ENCODE measurements at regions not wholly inside any gene's neighbourhood (a gene's known extent, or its start where the extent isn't known, plus 50 kb on each side); places are given as distances from the start of the nearest gene placed in this dataset.
A peak's percentile ranks its signal among the peaks of the same experiment; 100 is the strongest.

DNA sequence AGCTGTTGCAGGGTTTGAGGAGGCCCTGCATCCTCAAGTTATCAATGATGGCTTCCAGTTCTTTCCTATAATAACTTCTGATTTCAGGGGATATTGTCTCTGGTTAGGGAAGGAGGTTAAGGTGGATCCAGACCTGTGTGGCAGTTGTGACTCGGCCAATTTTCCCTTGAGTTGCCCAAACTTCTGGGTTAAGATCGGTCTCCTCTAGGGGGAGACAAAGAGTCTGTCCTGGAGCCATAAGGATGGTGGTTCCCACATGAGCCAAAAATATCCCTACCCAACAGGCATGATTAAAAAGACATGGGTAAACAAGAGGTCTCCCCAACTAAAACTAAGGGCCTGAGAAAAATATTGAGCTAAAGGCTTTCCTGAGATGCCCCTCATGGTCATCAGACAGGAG is 227.5 kb upstream of the MDFIC2 start:
- CTCF ChIA-PET = no interaction called here
- Histone ChIP-seq H3K4me3 (ENCODE audit: low read depth, low read length, poor library complexity, severe bottlenecking) (no peak overlapping the region), H3K36me3 (ENCODE audit: insufficient read depth, low read length, poor library complexity, severe bottlenecking) (no peaks in the 10 kb centered on the region), H3K27ac (ENCODE audit: low read depth, low read length, poor library complexity, severe bottlenecking) (no peak overlapping the region), H3K9me3 (ENCODE audit: low read depth, low read length, poor library complexity, severe bottlenecking) (no peaks in the 10 kb centered on the region), H3K27me3 (replicated peaks; ENCODE audit: insufficient read depth, low read depth, low read length, poor library complexity) (no peaks in the 10 kb centered on the region), H3K4me1 (ENCODE audit: insufficient read depth, low read length, poor library complexity, severe bottlenecking) (no peaks in the 10 kb centered on the region)
- POLR2A ChIA-PET (ENCODE audit: low non-redundant PET) = no interaction called here
- no peak for TF ChIP-seq EZH2 (IDR thresholded peaks at IDR 0.05; ENCODE audit: borderline replicate concordance, low read depth, low read length, poor library complexity, severe bottlenecking)
- TF ChIP-seq, protein P1, sequence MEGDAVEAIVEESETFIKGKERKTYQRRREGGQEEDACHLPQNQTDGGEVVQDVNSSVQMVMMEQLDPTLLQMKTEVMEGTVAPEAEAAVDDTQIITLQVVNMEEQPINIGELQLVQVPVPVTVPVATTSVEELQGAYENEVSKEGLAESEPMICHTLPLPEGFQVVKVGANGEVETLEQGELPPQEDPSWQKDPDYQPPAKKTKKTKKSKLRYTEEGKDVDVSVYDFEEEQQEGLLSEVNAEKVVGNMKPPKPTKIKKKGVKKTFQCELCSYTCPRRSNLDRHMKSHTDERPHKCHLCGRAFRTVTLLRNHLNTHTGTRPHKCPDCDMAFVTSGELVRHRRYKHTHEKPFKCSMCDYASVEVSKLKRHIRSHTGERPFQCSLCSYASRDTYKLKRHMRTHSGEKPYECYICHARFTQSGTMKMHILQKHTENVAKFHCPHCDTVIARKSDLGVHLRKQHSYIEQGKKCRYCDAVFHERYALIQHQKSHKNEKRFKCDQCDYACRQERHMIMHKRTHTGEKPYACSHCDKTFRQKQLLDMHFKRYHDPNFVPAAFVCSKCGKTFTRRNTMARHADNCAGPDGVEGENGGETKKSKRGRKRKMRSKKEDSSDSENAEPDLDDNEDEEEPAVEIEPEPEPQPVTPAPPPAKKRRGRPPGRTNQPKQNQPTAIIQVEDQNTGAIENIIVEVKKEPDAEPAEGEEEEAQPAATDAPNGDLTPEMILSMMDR (conservative IDR thresholded peaks at IDR 0.05; ENCODE audit: low read depth, low read length) = peak; percentile 39; the same call in 1 of the 2 replicates
- intact Hi-C loops (cut with micrococcal nuclease; ENCODE audit: unreplicated experiment) = loop anchor here (10.0 kb wide), 2 partner anchors 665 to 1115 kb away; no protein-coding TSS in a partner anchor
- no TSS peak for BruUV-seq (replicated peaks)
- peak; percentile 8 for DNase-seq (ENCODE audit: low spot score)

DNA sequence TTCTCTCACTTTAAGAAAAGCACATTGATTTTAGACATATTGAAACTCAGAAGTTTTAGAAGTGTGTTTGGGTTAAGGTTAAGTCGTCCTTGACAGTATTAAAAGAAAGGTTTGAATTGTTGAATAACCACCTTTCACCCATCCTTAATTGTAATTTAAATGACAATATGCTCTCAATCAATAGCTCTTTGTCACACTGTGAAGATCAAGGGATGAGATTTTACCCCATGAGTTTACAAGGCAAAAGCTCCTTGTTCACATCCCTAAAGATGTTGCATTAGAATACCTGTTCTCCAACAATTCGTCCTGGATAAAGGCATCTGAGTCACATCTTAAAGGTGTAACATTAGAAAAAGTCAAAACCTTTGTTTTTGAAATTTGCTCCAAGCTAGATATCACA is 220.4 kb upstream of the MDFIC2 start:
- ChIA-PET POLR2A (ENCODE audit: low non-redundant PET) (no interaction called here), CTCF (no interaction called here)
- no peak for TF ChIP-seq EZH2 (IDR thresholded peaks at IDR 0.05; ENCODE audit: borderline replicate concordance, low read depth, low read length, poor library complexity, severe bottlenecking)
- TF ChIP-seq, protein P1 (conservative IDR thresholded peaks at IDR 0.05; ENCODE audit: low read depth, low read length) = no peak
- Histone ChIP-seq H3K4me3 (ENCODE audit: low read depth, low read length, poor library complexity, severe bottlenecking) (no peak overlapping the region), H3K27me3 (replicated peaks; ENCODE audit: insufficient read depth, low read depth, low read length, poor library complexity) (no peaks in the 10 kb centered on the region), H3K4me1 (ENCODE audit: insufficient read depth, low read length, poor library complexity, severe bottlenecking) (no peaks in the 10 kb centered on the region), H3K36me3 (ENCODE audit: insufficient read depth, low read length, poor library complexity, severe bottlenecking) (no peaks in the 10 kb centered on the region), H3K9me3 (ENCODE audit: low read depth, low read length, poor library complexity, severe bottlenecking) (no peaks in the 10 kb centered on the region), H3K27ac (ENCODE audit: low read depth, low read length, poor library complexity, severe bottlenecking) (no peak overlapping the region)
- no TSS peak for BruUV-seq (replicated peaks)
- intact Hi-C loops (cut with micrococcal nuclease; ENCODE audit: unreplicated experiment) = loop anchor here (10.0 kb wide), 1 partner anchor 672 kb away; no protein-coding TSS in a partner anchor
- DNase-seq (ENCODE audit: low spot score) = no peak

DNA sequence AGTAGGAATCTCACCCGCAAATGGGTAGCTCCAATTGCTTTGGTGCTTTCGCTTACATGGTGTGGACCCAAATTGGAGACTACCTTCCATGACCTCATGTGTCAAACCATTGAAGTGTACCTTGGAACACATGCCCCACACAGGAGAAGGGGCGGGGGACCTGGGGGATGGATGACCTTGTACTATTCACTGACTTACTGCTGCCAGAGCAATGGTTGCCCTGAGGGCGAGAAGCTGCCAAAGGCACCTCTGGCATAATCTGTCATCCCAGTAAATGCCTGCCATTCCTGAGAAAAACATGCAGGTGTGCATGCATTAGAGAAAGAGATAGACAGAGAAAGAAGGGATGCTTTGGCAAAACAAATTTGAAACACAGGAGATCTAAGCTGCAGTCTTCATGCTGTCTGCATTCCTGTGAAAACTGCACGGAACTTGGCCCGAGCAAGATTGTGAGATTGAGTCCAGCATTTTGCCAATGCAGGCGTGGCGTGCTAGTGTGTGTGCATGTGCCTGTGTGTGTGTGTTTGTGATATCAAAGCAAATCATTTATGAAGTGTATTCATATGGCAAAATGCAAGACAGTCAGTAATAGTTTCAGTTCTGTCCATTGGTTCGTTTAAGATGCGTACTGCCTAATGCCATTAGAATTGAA is 219.5 kb upstream of the MDFIC2 start:
- no peaks in the 10 kb centered on the region for H3K9me3 ChIP-seq (ENCODE audit: low read depth, low read length, poor library complexity, severe bottlenecking)
- no peak for DNase-seq (ENCODE audit: low spot score)
- POLR2A ChIA-PET (ENCODE audit: low non-redundant PET) = no interaction called here
- BruUV-seq (replicated peaks) = no TSS peak
- no peaks in the 10 kb centered on the region for H3K27me3 ChIP-seq (replicated peaks; ENCODE audit: insufficient read depth, low read depth, low read length, poor library complexity)
- H3K4me3 ChIP-seq (ENCODE audit: low read depth, low read length, poor library complexity, severe bottlenecking) = no peak overlapping the region
- H3K4me1 ChIP-seq (ENCODE audit: insufficient read depth, low read length, poor library complexity, severe bottlenecking) = no peaks in the 10 kb centered on the region
- intact Hi-C loops (cut with micrococcal nuclease; ENCODE audit: unreplicated experiment) = loop anchor here (10.0 kb wide), 1 partner anchor 673 kb away; no protein-coding TSS in a partner anchor
- no peaks in the 10 kb centered on the region for H3K36me3 ChIP-seq (ENCODE audit: insufficient read depth, low read length, poor library complexity, severe bottlenecking)
- H3K27ac ChIP-seq (ENCODE audit: low read depth, low read length, poor library complexity, severe bottlenecking) = no peak overlapping the region
- TF ChIP-seq, protein P1 (conservative IDR thresholded peaks at IDR 0.05; ENCODE audit: low read depth, low read length) = no peak
- CTCF ChIA-PET = interaction anchor here (1.0 kb wide), 1 partner anchor 1121 kb away, joined by 3 read pairs; no protein-coding TSS in a partner anchor
